Activated effector memory CD4-positive, alpha-beta T cell treated with Interleukin-2 at 50 U/mL for 16 hours (primary cell): ENCODE measurements at regions not wholly inside any gene's neighbourhood (a gene's known extent, or its start where the extent isn't known, plus 50 kb on each side); places are given as distances from the start of the nearest gene placed in this dataset.
"Not testable (repeated sequence)": the region's sequence is repeated elsewhere in the genome, so short reads cannot be mapped to it uniquely, and the experiment has no call there.

Experiments used
- DNase-seq: peaks from one replicate; pipeline ENCODE4 v3.0.0-alpha.2; 2020

DNA sequence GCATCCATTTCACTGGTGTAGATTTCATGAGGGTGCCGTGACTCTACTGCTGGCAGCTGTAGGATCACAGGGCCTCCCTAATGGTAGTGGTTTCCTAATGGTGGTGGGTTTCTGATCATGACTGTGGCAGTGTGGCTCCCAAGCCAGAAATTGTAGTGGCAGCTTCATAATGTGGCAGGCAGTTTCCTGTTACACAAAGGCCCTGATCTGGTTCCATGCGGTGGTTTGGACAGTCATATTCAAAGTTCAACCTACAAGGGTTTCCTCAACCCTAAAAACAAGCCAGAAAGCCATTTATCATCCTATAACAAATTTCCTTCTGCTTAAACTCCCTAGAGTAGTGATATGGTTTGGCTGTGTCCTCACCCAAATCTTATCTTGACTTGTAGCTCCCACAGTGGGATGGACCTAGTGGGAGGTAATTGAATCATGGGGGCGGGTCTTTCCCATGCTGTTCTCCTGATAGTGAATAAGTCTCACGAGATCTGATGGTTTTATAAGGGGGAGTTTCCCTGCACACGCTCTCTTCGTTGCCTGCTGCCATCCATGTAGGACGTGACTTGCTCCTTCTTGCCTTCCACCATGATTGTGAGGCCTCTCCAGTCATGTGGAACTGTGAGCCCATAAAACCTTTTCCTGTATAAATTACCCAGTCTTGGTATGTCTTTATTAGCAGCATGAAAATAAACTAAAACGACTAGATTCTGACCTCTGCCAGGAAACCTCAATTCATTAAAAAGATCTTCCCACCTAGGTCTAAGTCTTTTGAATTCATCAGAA is 257.1 kb downstream of the EFCAB11 start:
- DNase-seq: no peak

DNA sequence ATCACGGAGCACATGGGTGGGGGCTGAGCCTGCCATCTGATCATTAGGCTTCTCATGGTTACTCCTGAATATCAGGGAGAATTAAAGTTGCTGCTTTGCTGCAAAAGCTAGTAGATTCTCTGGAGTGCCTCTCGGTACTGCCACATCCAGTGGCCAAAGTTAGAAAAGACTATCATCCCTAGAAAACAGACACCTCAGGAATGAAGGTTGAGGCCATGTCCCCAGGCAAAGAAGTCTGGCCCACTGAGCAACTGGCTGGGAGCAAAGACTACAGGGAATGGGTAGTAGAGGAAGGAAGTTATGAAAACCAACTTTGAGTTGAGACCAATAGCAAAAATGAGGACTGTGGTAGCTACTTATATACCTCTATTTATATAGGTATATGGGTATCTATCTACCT is 258.7 kb downstream of the EFCAB11 start:
- no peak for DNase-seq

DNA sequence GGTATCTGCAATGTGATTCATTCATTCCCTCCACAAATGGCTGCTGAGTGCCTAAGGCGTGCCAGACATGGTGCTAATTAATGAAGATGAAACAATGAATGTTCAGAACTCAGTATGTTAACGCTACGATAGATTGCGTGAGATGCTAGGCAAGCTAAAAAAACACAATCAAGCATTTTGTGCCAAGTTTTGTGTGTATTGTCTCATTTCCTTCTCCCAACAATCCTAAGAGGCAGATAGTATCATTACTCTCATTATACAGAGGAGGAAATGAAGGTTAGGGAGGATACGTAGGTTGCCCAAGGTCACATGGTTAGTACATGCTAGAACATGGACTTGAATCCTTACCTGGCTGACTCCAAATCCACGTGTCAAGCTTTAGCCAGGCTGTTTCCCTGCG is 264.4 kb downstream of the EFCAB11 start:
- DNase-seq: no peak

DNA sequence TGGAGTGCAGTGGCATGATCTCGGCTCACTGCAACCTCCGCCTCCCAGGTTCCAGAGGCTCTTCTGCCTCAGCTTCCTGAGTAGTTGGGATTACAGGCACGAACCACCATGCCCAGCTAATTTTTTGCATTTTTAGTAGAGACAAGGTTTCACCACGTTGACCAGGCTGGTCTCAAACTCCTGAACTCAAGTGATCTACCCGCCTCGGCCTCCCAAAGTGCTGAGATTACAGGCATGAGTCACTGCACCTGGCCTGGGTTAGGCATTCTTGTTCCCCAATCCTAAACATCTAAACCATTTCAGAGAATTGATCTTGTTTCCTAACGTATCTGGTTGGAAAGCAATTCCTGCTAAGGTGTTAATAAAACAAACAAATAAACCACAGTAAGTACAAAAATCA is 264.8 kb downstream of the EFCAB11 start:
- DNase-seq: not testable (repeated sequence)

DNA sequence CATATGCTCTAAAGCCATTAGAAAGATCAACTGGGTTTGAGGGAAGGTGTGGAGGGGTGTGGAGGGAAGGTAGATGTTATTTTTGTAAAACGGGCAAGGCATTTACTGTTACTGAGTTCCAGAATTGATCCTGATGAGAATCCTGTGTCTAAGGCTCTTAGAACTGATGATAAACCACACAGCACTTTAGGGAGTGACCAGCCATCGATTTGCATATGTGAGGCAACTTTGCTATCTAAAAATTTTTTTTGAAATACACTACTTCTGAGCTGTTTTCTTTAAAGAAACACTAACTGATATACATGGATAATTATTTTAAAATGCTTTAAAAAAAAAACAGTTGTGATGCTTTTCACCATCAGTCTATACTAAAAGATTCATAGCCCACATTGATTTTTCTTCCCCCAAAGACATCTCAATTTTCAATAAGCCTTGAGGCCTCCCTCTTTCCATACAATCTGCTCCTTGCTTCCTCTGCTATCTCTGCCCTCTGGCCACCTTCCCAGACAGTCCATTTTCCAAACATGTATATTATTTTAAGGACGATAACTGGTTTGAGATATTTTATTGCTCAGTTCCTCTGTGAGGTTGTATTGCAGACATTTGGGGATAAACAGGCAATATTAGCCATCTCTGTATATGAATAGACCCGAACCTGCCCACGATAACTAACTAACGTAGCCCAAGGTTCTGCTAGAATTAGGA is 265.9 kb downstream of the EFCAB11 start:
- no peak for DNase-seq

DNA sequence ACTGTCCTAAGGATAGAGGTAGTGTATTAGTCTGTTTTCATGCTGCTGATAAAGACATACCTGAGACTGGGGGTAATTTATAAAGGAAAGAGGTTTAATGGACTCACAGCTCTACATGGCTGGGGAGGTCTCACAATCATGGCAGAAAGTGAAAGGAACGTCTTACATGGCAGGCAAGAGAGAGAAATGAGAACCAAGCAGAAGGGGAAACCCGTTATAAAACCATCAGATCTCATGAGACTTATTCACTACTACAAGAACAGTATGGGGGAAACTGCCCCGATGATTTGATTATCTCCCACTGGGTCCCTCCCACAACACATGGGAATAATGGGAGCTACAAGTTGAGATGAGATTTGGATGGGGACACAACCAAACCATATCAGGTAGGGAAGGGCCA is 267.4 kb downstream of the EFCAB11 start:
- not testable (repeated sequence) for DNase-seq

DNA sequence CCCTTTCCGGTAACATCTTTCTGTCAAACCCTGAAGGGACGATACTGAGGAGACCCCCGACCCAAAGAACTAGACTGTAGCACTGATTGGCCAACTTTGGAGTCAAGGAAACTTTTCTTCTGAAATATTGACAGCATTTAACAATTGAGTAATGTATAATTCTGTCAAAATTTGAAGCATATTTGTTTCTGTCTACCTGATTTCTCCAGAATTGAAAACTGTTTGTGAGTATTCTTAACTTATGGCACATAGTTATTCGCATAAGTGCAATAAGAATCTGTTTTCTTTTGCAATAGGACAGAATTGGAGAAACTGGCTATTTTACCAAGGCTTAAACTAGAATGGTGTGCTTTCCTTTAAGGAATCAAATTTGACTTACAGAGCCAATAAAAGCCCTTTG is 267.1 kb upstream of the FOXN3 start:
- DNase-seq: no peak

DNA sequence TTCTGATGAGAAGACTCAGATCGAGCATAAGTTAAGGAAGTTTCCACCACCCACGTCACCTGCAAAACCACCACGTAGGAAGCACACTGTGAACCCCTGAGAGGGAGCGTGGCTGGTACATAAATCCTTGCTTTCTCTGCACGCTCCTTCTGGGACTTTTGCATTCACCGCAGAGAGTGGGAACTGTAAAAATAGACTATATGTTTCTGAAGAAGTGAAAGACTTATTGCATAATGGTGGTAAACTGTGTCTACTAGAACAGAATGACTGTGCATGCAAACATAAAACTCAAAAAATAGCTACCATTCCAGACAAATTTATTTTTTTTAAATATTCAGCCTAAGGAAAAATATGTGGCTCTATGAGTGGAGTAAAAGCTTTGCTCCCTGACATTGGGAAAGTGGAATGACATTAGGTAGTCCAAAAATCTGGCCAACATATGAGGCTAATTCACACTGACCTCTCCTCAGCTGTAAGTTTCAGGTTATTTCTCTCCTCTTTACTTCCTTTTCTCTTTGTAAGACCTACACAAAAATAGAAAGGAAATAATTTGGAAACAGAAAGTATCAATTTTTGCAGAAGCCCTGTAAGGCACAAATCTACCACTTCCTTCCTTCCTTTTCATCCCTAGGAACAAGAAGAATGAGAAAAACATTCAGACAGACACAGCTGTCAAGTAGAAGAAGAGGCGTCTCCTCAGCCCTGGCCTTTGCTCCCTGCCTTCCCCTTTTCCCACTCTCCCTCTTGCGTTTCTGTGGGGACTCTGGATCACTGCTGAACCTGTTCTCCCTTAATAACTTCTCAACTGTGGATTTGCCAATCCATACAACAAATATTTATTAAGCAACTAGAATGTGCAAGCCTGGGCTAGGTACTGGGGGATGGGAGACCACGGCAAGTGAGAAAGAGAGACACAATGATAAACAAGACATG is 264.3 kb upstream of the FOXN3 start:
- no peak for DNase-seq

DNA sequence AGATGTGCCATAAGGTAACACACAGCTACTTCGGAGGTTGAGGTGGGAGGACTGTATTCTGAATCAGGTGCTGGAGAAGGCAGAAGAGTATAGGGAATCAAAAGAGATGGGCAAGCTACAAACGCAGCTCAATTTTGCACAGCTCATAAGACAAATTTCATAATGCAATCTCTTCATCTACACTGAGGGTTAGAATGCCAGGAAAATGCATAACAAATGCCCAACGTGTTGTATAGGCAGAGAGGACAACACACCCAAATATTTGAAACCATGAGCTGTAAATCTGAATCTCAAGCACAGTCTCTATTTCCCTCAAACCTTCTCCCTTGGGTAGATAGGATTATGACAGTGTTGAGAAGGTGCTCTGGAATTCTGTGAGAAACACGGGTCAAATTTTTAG is 263.1 kb upstream of the FOXN3 start:
- no peak for DNase-seq

DNA sequence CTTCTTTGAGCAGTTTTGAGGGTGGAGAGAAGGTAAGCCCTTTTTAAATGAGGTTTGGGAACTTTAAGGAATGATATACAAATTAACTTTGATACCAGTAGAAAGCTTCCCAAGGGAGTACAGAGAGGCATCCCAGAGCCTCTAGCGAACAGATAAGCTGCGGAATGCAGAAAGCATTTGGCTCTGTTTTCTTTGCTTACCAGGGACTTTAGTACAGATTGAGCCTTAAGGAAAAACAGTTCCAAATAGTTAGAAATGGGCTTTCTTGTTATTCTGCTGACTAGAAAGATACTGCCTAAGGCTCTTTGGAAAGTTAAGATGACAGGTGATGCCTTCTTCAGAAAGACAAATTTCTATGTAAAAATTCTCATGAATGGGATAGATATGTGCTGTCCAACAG is 261.7 kb upstream of the FOXN3 start:
- no peak for DNase-seq

DNA sequence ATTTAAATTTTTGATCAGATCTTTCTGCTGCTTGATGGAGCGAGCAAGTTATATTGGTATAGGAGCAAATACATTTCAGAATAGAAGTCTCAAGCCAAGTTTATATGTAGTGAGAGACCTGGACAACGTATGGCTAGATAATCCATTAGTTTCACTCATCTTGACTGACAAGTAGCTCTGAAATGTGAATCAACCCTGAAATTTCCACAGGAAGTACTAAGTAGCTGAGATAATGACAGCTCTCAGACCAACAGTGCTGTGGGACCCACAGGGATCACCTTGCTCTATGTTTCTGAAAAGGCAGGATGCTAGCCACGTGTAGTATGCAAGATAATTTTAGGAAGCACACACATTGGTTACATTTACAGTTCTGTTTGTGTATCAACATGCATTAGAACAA is 258.6 kb upstream of the FOXN3 start:
- DNase-seq: no peak

DNA sequence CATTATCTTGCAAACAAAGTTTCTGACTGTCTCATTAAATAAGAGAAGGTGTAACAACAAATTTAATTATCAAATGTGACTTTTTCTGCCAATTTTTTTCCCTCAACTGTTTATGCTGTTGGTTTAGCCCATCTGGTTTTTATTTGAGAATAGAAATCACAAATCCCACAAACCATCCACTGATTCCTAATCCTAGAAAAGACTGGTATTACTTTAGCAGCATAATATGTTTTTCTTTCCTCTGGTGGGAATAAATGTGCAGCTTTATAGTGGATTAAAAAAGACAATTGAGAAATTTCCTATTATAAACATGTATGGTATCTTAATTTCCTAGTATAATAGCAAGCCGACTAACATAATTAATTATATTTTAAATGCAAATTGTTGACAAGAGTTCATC is 257.9 kb upstream of the FOXN3 start:
- no peak for DNase-seq

DNA sequence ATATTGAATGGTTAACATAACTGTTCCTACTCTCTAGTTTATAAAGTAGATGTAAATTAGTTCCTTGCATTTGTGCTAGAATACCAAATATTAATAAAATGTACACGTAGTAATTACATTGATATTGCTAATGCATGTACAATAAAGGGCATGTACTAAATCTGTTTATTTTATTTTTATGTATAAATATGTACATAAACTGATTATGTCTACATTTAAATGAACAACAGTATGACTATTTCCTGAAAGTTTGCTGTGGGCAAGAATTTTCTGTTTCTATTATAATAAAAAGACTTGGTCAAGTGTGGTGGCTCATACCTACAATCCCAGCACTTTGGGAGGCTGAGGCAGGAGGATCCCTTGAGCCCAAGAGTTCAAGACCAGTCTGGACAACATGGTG is 257.2 kb upstream of the FOXN3 start:
- no peak for DNase-seq

DNA sequence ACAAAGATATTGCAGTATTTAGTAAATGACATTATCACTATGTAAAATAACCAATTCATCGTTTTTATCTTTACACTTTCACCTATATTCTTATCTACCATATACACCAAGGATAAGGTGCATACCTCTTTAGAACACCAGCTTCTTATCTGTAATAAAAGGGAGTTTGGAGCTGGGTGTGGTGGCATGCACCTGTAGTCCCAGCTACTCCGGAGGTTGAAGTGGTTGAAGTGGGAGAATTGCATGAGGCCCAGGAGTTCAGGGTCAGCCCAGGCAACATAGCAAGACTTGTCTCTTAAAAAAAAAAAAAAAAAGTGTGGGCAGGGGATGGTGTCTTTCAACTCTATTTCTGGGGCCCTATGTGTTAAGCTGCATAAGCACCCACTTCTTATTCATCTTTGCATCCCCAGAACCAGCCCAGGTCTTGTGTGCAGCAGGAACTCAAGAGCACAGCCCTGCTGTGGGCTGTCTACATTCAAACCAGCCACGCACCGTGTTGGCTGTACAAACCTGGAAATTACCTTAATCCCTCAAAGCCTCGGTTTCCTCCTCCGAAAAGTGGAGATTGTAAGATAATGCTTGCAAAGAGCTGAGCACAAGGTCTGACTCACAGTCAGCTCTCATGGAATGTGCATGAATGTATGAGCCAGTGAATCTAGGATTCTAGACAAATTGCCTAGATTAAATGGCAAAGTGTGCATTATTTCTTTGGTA is 256.6 kb upstream of the FOXN3 start:
- DNase-seq: no peak

DNA sequence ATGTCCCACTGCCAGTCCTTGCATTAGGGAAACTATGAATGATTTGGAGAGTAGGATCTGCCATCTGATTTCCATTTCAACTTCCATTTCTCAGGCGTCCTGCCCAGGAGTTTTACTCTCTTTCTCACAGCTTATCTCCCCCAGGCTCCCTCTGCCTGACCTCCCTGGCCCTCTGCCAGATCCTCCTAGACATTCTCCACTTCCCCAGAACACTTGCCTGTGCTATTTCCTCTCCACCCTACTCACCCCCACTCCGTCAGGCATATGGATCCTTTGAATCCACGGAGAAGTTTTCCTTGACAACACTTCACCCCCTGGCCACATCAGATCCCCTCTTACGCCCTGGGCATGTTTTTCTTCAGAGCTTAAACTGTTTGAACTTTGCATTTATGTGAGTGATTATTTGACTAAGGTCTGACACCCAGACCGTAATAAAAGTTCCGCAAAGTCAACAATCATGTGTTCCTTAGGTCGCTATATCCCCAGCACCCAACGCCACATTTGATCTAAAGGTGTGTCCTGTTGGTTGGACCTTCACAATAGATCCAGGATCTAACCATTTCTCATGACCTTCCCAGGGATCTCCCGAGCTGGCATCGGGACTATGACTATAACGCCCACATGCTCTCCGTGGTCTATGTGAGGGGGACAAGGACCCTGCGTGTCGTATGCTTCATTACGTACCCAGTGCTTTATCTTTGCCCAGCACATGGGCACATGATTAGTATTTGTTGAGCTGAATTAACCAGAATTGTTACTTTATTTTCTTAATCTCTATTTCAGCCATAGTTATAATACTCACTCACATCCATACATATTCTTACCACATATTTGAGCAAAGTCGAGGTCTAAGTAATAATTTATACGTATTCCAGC is 255.8 kb upstream of the FOXN3 start:
- DNase-seq: no peak

DNA sequence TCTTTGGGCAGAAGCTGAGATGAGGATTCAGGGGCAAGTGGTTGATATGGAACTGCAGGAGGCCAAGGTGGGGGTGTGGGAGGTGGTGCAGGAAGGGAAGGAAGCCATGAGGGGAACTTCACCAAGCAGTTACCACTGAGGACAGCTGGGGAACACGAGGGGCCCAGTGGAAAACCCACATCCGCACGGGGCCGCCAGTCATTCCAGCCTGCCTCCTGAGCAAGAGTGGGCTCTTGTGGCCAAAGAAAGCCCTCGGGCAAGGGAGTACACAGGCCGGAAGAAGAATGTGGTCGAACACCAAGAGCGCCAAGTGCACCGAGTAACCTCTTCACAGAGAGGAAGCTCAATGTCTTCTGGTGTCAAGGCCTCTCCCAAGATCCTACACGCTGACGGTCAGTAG is 252.2 kb upstream of the FOXN3 start:
- no peak for DNase-seq

DNA sequence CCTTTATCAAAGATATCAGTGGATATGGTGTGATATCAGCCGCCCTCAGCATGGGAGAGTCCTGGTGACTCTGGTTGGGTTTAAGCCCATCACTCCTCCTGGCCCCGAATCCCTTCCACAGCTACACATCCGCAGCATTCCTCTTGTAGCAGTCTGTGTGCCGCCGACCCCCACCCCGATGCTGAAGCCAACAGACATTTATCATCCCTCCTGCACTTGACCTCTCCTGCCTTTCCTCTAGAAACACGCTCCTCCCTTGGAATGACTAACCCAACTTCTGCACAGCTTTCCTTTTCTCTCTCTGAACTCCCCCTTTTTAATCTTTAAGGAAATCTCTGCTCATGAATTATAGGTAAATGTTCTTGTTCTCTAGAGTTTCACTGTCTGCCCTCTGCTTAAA is 250.9 kb upstream of the FOXN3 start:
- no peak for DNase-seq

DNA sequence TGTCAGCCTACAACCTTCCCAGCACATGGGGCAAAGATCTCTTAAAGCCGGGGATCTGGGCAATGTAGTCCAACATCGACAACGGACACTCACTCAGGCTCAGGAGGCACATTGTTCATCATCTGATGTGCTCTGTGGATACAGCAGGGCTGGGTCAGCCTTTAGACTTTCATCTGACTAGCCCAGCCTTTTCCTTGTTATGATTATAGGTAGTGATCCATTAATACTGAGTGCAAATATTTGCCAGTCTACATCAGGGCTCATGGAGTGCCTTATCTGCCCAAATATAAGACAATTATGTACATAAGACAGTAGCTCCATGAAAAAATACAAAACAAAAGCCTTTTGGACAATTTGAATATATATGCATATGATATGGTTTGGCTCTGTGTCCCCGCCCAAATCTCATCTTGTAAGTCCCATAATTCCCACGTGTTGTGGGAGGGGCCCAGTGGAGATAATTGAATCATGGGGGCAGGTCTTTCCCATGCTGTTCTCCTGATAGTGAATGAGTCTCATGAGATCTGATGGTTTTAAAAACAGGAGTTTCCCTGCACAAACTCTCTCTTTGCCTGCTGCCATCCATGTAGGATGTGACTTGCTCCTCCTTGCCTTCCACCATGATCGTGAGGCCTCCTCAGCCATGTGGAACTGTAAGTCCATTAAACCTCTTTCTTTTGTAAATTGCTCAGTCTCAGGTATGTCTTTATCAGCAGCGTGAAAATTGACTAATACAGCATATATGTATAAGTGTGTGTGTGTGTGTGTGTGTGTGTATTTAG is 248.5 kb upstream of the FOXN3 start:
- not testable (repeated sequence) for DNase-seq

DNA sequence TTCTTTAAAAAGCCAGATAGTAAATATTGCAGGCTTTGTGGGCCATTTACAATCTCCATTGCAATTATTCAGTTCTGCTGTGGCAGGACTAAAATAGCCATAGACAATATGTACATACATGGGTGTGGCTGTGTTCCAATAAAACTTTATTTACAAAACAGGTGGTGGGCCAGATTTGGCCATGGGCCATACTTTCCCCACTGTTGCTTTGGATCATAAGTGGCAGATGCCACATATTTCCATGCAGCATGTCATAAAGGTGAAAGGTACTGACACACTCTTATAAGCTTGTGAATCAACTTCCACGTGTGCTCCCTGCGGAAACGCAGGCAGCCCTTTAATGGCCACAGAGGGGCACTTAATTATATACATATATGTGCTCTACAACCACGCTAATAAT is 244.4 kb upstream of the FOXN3 start:
- no peak for DNase-seq

DNA sequence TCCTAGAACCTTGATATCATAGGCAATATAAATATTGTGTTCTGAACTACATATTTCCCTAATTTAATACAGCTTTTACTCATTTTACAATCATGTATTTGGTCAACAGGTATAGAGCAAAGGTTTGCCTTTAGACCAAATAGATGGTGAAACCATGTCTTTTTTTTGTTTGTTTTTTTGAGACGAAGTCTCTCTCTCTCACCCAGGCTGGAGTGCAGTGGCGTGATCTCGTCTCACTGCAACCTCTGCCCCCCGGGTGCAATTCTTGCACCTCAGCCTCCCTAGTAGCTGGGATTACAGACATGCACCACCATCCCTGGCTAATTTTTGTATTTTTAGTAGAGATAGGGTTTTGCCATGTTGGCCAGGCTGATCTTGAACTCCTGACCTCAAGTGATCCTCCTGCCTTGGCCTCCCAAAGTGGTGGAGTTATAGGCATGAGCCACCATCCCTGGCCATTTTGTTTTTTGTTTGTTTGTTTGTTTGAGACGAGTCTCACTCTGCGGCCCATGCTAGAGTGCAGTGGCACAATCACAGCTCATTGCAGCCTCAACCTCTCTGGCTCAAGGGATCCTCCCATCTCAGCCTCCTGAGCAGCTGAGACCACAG is 243.7 kb upstream of the FOXN3 start:
- DNase-seq: not testable (repeated sequence)

DNA sequence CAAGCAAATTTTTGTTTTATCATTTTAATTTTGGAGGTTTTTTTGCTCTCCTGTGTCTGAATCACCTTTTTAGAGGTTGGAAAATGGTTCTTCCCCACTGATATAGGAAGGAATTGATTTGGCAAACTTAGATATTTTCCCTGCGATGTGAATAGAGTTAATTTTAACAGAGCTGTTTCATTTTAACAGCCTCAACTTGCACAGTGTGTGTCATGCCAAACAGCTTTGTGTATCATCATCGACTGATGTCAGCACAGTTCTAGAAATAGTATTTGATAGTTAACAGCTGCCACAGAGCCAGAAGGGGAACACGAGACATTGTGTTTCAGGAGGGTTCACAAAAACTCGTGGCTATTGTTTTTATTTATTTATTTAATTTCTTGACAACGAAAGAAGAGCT is 243.1 kb upstream of the FOXN3 start:
- DNase-seq: no peak
